ENCODE measurements at regions not wholly inside any gene's neighbourhood (a gene's known extent, or its start where the extent isn't known, plus 50 kb on each side); places are given as distances from the start of the nearest gene placed in this dataset.

GRCh38 chr9:80586786-80587330 lies 1015.1 kb downstream of the TLE4 start:
- no peak for FAIRE-seq

GRCh38 chr9:80571953-80572352 lies 1000.2 kb downstream of the TLE4 start:
- no peak for FAIRE-seq

GRCh38 chr9:80569236-80569635 lies 997.5 kb downstream of the TLE4 start:
- no peak for FAIRE-seq

GRCh38 chr9:80561526-80561925 lies 989.8 kb downstream of the TLE4 start:
- FAIRE-seq: no peak

GRCh38 chr9:80560976-80561375 lies 989.2 kb downstream of the TLE4 start:
- no peak for FAIRE-seq

- FAIRE-seq: no peak
Observed at GRCh38 chr9:80557256-80557655, 985.5 kb downstream of the TLE4 start.

GRCh38 chr9:80556631-80557030 lies 984.9 kb downstream of the TLE4 start:
- FAIRE-seq: no peak

- FAIRE-seq: no peak
Observed at GRCh38 chr9:80555782-80556325, 984.1 kb downstream of the TLE4 start.

- no peak for FAIRE-seq
Observed at GRCh38 chr9:80554856-80555255, 983.1 kb downstream of the TLE4 start.

- no peak for FAIRE-seq
Observed at GRCh38 chr9:80554301-80554700, 982.5 kb downstream of the TLE4 start.

GRCh38 chr9:80552931-80553330 lies 981.2 kb downstream of the TLE4 start:
- FAIRE-seq: no peak

GRCh38 chr9:80550181-80550580 lies 978.4 kb downstream of the TLE4 start:
- no peak for FAIRE-seq

- FAIRE-seq: no peak
Observed at GRCh38 chr9:80547613-80548012, 975.8 kb downstream of the TLE4 start.

- FAIRE-seq: no peak
Observed at GRCh38 chr9:80540387-80540786, 968.6 kb downstream of the TLE4 start.

- no peak for FAIRE-seq
Observed at GRCh38 chr9:80538976-80539375, 967.2 kb downstream of the TLE4 start.

- no peak for FAIRE-seq
Observed at GRCh38 chr9:80522465-80522864, 950.7 kb downstream of the TLE4 start.

GRCh38 chr9:80521151-80521550 lies 949.4 kb downstream of the TLE4 start:
- FAIRE-seq: no peak

- FAIRE-seq: no peak
Observed at GRCh38 chr9:80520231-80520630, 948.5 kb downstream of the TLE4 start.

- FAIRE-seq: no peak
Observed at GRCh38 chr9:80518441-80518840, 946.7 kb downstream of the TLE4 start.

- no peak for FAIRE-seq
Observed at GRCh38 chr9:80516679-80517078, 944.9 kb downstream of the TLE4 start.

- FAIRE-seq: no peak
Observed at GRCh38 chr9:80509358-80509757, 937.6 kb downstream of the TLE4 start.

GRCh38 chr9:80507611-80508010 lies 935.8 kb downstream of the TLE4 start:
- FAIRE-seq: no peak

- FAIRE-seq: no peak
Observed at GRCh38 chr9:80504601-80505230, 933.0 kb downstream of the TLE4 start.

GRCh38 chr9:80503671-80504281 lies 932.0 kb downstream of the TLE4 start:
- FAIRE-seq: no peak

Measured in A204.1 (cell line).